Suppressor macrophage (primary cell): ENCODE measurements at regions not wholly inside any gene's neighbourhood (a gene's known extent, or its start where the extent isn't known, plus 50 kb on each side); places are given as distances from the start of the nearest gene placed in this dataset.
"Not testable (repeated sequence)": the region's sequence is repeated elsewhere in the genome, so short reads cannot be mapped to it uniquely, and the experiment has no call there.

ENCODE experiments used
- DNase-seq, 4 experiments: peaks; one replicate each; pipeline ENCODE4 v3.0.0-alpha.2; 2020 to 2022

- DNase-seq: no peak
These were observed 103.3 kb downstream of the TMEM144 start for GRCh38 chr4:158313566-158313965.

- no peak for DNase-seq
These were observed 104.6 kb downstream of the TMEM144 start for GRCh38 chr4:158314756-158315487.

- DNase-seq: no peak
These were observed 105.4 kb downstream of the TMEM144 start for GRCh38 chr4:158315706-158316105.

GRCh38 chr4:158316264-158316663, 106.0 kb downstream of the TMEM144 start:
- no peak for DNase-seq

- no peak for DNase-seq
These were observed 109.6 kb downstream of the TMEM144 start for GRCh38 chr4:158319880-158320279.

- DNase-seq: no peak
These were observed 111.8 kb downstream of the TMEM144 start for GRCh38 chr4:158322109-158322508.

GRCh38 chr4:158327525-158327924, 117.2 kb downstream of the TMEM144 start:
- DNase-seq: no peak

GRCh38 chr4:158331863-158332262, 121.6 kb downstream of the TMEM144 start:
- no peak for DNase-seq

GRCh38 chr4:158333820-158334219, 123.5 kb downstream of the TMEM144 start:
- no peak for DNase-seq

GRCh38 chr4:158341896-158342295, 131.6 kb downstream of the TMEM144 start:
- DNase-seq: no peak

- DNase-seq: no peak
These were observed 136.3 kb downstream of the TMEM144 start for GRCh38 chr4:158346576-158346975.

- no peak for DNase-seq
These were observed 137.3 kb downstream of the TMEM144 start for GRCh38 chr4:158347556-158347955.

- no peak for DNase-seq
These were observed 139.9 kb downstream of the TMEM144 start for GRCh38 chr4:158350161-158350560.

GRCh38 chr4:158353541-158354304, 143.4 kb downstream of the TMEM144 start:
- no peak for DNase-seq

GRCh38 chr4:158356301-158356700, 146.0 kb downstream of the TMEM144 start:
- DNase-seq: no peak

- DNase-seq: not testable (repeated sequence)
These were observed 153.7 kb upstream of the RXFP1 start for GRCh38 chr4:158367932-158368441.

GRCh38 chr4:158371158-158371557, 150.5 kb upstream of the RXFP1 start:
- DNase-seq: no peak

GRCh38 chr4:158374318-158374717, 147.4 kb upstream of the RXFP1 start:
- no peak for DNase-seq

GRCh38 chr4:158376106-158376840, 145.4 kb upstream of the RXFP1 start:
- no peak for DNase-seq

GRCh38 chr4:158384414-158384813, 137.3 kb upstream of the RXFP1 start:
- DNase-seq: no peak

GRCh38 chr4:158395343-158395742, 126.3 kb upstream of the RXFP1 start:
- DNase-seq: no peak

- no peak for DNase-seq
These were observed 125.8 kb upstream of the RXFP1 start for GRCh38 chr4:158395889-158396288.

- DNase-seq: no peak
These were observed 123.9 kb upstream of the RXFP1 start for GRCh38 chr4:158397781-158398180.
